Endodermal cell (in vitro differentiated cells): ENCODE measurements at regions not wholly inside any gene's neighbourhood (a gene's known extent, or its start where the extent isn't known, plus 50 kb on each side); places are given as distances from the start of the nearest gene placed in this dataset.

ENCODE experiments used
- DNase-seq: peaks from one replicate; pipeline ENCODE4 v3.0.0-alpha.2; 2017
- H3K27ac ChIP-seq: 2 replicates; pipeline ENCODE4 v1.5.1; 2013; ENCODE audit warnings: mild to moderate bottlenecking, low read depth, low read length, moderate library complexity
- H3K27me3 ChIP-seq: 2 replicates; pipeline ENCODE4 v1.6.1; 2013; ENCODE audit warnings: mild to moderate bottlenecking, low read length, moderate library complexity; ENCODE audit not compliant: insufficient read depth, control insufficient read depth, poor library complexity, severe bottlenecking
- H3K36me3 ChIP-seq: 2 replicates; pipeline ENCODE4 v1.7.0; 2013; ENCODE audit warnings: mild to moderate bottlenecking, low read length, moderate library complexity; ENCODE audit not compliant: control insufficient read depth, insufficient read depth
- H3K4me1 ChIP-seq: one replicate; pipeline ENCODE4 v1.7.0; 2013; ENCODE audit warnings: low read length; ENCODE audit not compliant: control insufficient read depth, insufficient read depth
- H3K4me3 ChIP-seq: 2 replicates; pipeline ENCODE4 v1.5.1; 2013; ENCODE audit warnings: mild to moderate bottlenecking, low read length, moderate library complexity
- H3K9ac ChIP-seq: 2 replicates; pipeline ENCODE4 v1.6.1; 2013; ENCODE audit warnings: mild to moderate bottlenecking, low read length, moderate library complexity; ENCODE audit not compliant: poor library complexity, severe bottlenecking; ENCODE audit errors: extremely low read depth
- H3K9me3 ChIP-seq: 2 replicates; pipeline ENCODE4 v1.6.1; 2013; ENCODE audit warnings: mild to moderate bottlenecking, low read length, moderate library complexity; ENCODE audit not compliant: control insufficient read depth
- H3K27ac Mint-ChIP-seq: 2 replicates; pipeline ENCODE4 v1.8.0; 2020; ENCODE audit warnings: mixed read lengths
- H3K27me3 Mint-ChIP-seq: 2 replicates; pipeline ENCODE4 v1.8.0; 2021; ENCODE audit warnings: mild to moderate bottlenecking, mixed read lengths; ENCODE audit not compliant: insufficient read depth
- H3K36me3 Mint-ChIP-seq: 2 replicates; pipeline ENCODE4 v1.8.0; 2020; ENCODE audit warnings: low read depth, mixed read lengths
- H3K4me1 Mint-ChIP-seq: 2 replicates; pipeline ENCODE4 v1.8.0; 2020; ENCODE audit warnings: mixed read lengths
- H3K4me3 Mint-ChIP-seq: 2 replicates; pipeline ENCODE4 v1.8.0; 2020; ENCODE audit warnings: mild to moderate bottlenecking, moderate library complexity, mixed read lengths
- H3K9me3 Mint-ChIP-seq: 2 replicates; pipeline ENCODE4 v1.8.0; 2020; ENCODE audit warnings: mild to moderate bottlenecking, mixed read lengths
- WGBS, 2 experiments: methylation state at CpG; one replicate each; pipeline versions ENCODE4 v1.1.5 to v1.1.7; 2013; ENCODE audit warnings: missing lambda C conversion rate in 2 of 2, mixed read lengths in 1 of 2; ENCODE audit not compliant: insufficient coverage in 1 of 2, insufficient read length in 1 of 2; 5-methylcytosine and 5-hydroxymethylcytosine counted together
- TF ChIP-seq, protein P1 (sequence below): fragments of 200-600 bp; sonication (generic); conservative IDR thresholded peaks from 2 replicates; pipeline ENCODE4 v1.5.0; 2021; ENCODE audit warnings: antibody characterized with exemption, mild to moderate bottlenecking

DNA sequence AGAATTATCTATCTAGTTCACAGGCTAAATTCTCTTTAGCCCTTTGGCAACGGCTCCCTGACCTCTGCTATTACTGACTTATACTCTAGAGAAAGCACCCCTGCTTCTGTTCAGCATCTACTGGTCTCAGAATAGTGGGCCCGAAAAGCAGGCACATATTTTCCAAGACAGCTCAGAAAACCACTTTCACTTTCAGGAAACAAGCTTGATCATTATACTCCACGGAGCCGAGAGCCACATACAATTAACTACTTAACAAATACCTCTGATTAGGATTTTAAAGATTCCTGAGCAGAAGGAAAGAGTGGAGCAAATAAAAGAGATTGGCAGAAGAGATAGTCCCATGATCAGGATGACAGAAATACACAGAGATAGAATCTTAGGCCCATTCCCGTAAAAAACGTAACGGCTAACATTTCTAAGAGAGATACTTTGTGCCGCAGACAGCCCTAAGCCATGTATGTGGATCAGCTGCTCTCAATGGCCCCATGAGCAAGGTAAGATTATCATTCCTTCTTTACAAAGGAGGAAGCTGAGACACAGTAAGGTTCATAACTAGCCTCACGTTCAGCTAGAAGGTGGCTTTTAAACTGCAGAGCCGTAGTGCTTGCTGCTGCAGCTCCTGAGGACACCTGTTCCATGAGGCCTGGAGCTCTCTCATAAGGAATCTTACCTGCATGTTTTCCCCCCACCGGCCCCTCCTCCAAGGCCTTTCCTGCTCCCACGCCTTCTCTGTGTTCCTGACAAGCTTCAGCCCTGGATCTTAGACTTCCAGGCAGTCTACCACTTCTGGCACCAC is 227.2 kb downstream of the FOXO1 start:
- Histone ChIP-seq H3K9me3 (peaks cover 10% of the 10 kb centered on the region), H3K36me3 (no peaks in the 10 kb centered on the region), H3K4me3 (no peak overlapping the region), H3K27me3 (no peaks in the 10 kb centered on the region), H3K27ac (no peak overlapping the region), H3K9ac (no peak overlapping the region), H3K4me1 (no peaks in the 10 kb centered on the region)
- Mint-ChIP-seq H3K27ac (no peak overlapping the region), H3K4me1 (peaks cover 5% of the 10 kb centered on the region), H3K4me3 (no peak overlapping the region), H3K9me3 (peaks cover 5% of the 10 kb centered on the region), H3K36me3 (no peaks in the 10 kb centered on the region), H3K27me3 (no peaks in the 10 kb centered on the region)
- DNase-seq = no peak
- TF ChIP-seq, protein P1, sequence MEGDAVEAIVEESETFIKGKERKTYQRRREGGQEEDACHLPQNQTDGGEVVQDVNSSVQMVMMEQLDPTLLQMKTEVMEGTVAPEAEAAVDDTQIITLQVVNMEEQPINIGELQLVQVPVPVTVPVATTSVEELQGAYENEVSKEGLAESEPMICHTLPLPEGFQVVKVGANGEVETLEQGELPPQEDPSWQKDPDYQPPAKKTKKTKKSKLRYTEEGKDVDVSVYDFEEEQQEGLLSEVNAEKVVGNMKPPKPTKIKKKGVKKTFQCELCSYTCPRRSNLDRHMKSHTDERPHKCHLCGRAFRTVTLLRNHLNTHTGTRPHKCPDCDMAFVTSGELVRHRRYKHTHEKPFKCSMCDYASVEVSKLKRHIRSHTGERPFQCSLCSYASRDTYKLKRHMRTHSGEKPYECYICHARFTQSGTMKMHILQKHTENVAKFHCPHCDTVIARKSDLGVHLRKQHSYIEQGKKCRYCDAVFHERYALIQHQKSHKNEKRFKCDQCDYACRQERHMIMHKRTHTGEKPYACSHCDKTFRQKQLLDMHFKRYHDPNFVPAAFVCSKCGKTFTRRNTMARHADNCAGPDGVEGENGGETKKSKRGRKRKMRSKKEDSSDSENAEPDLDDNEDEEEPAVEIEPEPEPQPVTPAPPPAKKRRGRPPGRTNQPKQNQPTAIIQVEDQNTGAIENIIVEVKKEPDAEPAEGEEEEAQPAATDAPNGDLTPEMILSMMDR = no peak
- 94 to 96% methylated on average over 8 to 10 of the region's 12 CpGs for WGBS, 2 experiments

DNA sequence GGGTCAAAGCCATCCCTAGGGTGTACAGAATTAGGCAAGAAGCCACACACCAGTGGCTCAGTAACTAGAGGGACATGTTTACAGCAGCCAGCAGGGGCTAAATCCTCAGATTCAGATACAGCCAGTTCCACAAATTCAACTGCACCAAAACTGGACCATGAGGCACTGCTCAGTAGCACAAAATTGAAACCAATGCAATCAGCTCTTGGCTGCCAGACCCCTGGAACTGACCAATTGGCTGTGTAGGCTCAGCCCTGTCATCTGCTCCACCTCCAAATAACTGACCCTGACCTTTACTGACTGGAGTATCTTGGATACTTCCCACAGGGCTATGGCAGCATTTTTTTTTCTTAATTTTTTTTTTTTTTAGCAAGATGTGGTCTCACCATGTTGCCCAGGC is 226.5 kb downstream of the FOXO1 start:
- peaks cover 5% of the 10 kb centered on the region for H3K4me1 Mint-ChIP-seq

DNA sequence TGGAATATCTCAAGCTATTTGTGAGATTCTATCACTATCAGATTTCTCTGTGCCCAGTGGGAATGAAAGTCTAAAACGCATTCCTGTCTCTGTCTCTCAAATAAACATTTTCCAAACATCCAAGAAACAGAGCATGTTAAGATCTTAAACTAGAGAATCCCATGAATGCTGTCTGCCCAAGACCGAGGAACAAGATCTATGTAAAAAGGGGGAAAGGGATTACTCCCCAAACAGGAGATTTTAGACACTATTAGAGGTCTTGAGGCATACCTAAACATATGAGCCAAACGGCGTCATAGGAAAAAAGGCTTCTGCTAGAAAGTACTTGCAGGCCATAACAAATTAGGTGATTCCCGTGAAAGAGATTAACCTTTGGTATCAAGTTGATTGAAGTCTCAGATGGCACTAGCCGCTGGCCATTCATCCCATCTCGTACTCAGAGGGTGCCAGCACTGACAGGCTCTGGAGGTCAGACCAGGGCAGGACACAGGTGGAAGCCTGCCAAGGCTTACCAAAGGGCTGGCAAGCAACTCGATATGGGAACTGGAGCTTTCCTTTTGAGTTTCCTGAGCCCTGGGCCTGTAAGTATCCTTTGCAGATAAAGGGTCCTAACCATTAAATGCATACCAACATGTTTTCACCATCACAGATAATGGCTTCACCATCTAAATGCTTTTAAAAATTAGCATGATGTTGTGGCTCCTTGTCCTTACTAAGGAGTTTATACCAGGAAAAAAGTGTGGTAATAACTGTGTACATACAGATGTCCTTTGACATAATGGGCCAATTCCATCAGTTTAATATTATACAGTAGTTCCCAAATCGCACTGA is 225.2 kb downstream of the FOXO1 start:
- no peak overlapping the region for H3K4me3 ChIP-seq
- DNase-seq = no peak
- Mint-ChIP-seq H3K4me3 (no peak overlapping the region), H3K9me3 (no peaks in the 10 kb centered on the region), H3K36me3 (no peaks in the 10 kb centered on the region), H3K27me3 (no peaks in the 10 kb centered on the region), H3K27ac (no peak overlapping the region), H3K4me1 (peaks cover 5% of the 10 kb centered on the region)
- no peaks in the 10 kb centered on the region for H3K4me1 ChIP-seq
- 93 to 94% methylated on average over 8 to 9 of the region's 9 CpGs for WGBS, 2 experiments
- no peak overlapping the region for H3K27ac ChIP-seq
- H3K9me3 ChIP-seq = peaks cover 10% of the 10 kb centered on the region
- no peaks in the 10 kb centered on the region for H3K36me3 ChIP-seq
- TF ChIP-seq, protein P1 = no peak
- H3K27me3 ChIP-seq = no peaks in the 10 kb centered on the region
- H3K9ac ChIP-seq = no peak overlapping the region

More for the DNA sequence above, 226.5 kb downstream of the FOXO1 start:
- Mint-ChIP-seq H3K27me3 (no peaks in the 10 kb centered on the region), H3K4me3 (no peak overlapping the region), H3K27ac (no peak overlapping the region), H3K36me3 (no peaks in the 10 kb centered on the region), H3K9me3 (no peaks in the 10 kb centered on the region)
- Histone ChIP-seq H3K27me3 (no peaks in the 10 kb centered on the region), H3K9ac (no peak overlapping the region), H3K9me3 (peaks cover 10% of the 10 kb centered on the region), H3K4me1 (no peaks in the 10 kb centered on the region), H3K4me3 (no peak overlapping the region), H3K36me3 (no peaks in the 10 kb centered on the region), H3K27ac (no peak overlapping the region)
- no peak for DNase-seq
- TF ChIP-seq, protein P1 = no peak
